B cell (primary cell): ENCODE measurements at regions not wholly inside any gene's neighbourhood (a gene's known extent, or its start where the extent isn't known, plus 50 kb on each side); places are given as distances from the start of the nearest gene placed in this dataset.

Experiments
- ATAC-seq: fragments of 200-7000 bp; cut with Tn5 transposase; one replicate; pipeline ENCODE4 v1.10.0; 2021; ENCODE audit warnings: low read depth, mild to moderate bottlenecking, moderate number of reproducible peaks, moderate library complexity
- CTCF ChIA-PET: fragments of 350-600 bp; sonication (Branson Sonifier 250); formaldehyde crosslinking; loops from one replicate; lab custom pipeline; 2021; ENCODE audit warnings: antibody characterized with exemption, inconsistent platforms; lab: Charles Lee
- POLR2A ChIA-PET: fragments of 350-600 bp; sonication (Branson Sonifier 250); formaldehyde crosslinking; loops from one replicate; lab custom pipeline; 2021; ENCODE audit warnings: antibody characterized with exemption; lab: Charles Lee
- DNase-seq: peaks from one replicate; pipeline ENCODE4 v3.0.0; 2013
- H2AFZ ChIP-seq: 2 replicates; pipeline ENCODE4 v1.6.1; 2012; ENCODE audit warnings: mild to moderate bottlenecking, low read depth, low read length; ENCODE audit not compliant: insufficient read depth, poor library complexity, severe bottlenecking
- H3K27ac ChIP-seq, 2 donors: 1 replicate in 1 of 2; 2 replicates in 1 of 2; pipeline ENCODE4 v1.5.1; 2012 to 2013; ENCODE audit warnings: low read length in 2 of 2, mild to moderate bottlenecking in 2 of 2, moderate library complexity in 1 of 2
- H3K27me3 ChIP-seq, 4 experiments: fragments of 200-600 bp in 1 of 4; sonication (generic) in 1 of 4; replicated peaks in 1 of 4; 1 replicate in 2 of 4; 2 replicates in 2 of 4; pipeline versions ENCODE4 v1.6.1 to v1.7.0; 2013 to 2016; ENCODE audit warnings: low read length in 3 of 4, mild to moderate bottlenecking in 2 of 4, mixed read lengths in 1 of 4, moderate library complexity in 1 of 4; ENCODE audit not compliant: insufficient read depth in 4 of 4, control insufficient read depth in 3 of 4; ENCODE audit errors: control extremely low read depth in 1 of 4
- H3K36me3 ChIP-seq, 2 experiments: replicated peaks in 1 of 2; 1 replicate in 1 of 2; 2 replicates in 1 of 2; pipeline versions ENCODE4 v1.6.1 to v1.7.1; 2013; ENCODE audit warnings: low read length in 1 of 2; ENCODE audit not compliant: insufficient read depth in 2 of 2, control insufficient read depth in 1 of 2; ENCODE audit errors: control extremely low read depth in 1 of 2, extremely low read depth in 1 of 2
- H3K4me1 ChIP-seq, 2 donors: fragments of 200-600 bp in 1 of 2; sonication (generic) in 1 of 2; 1 replicate in 1 of 2; 2 replicates in 1 of 2; pipeline versions ENCODE4 v1.5.1 to v1.6.1; 2013 to 2017; ENCODE audit warnings: low read length in 2 of 2; ENCODE audit not compliant: control insufficient read depth in 2 of 2, insufficient read depth in 2 of 2
- H3K4me2 ChIP-seq: replicated peaks from 2 replicates; pipeline ENCODE3; 2012; ENCODE audit warnings: mild to moderate bottlenecking, low read depth, low read length; ENCODE audit not compliant: poor library complexity, severe bottlenecking
- H3K4me3 ChIP-seq, 5 experiments: fragments of 200-600 bp in 1 of 5; sonication (generic) in 1 of 5; 1 replicate in 3 of 5; 2 replicates in 2 of 5; pipeline versions ENCODE4 v1.5.1 to v1.7.0; 2011 to 2016; ENCODE audit warnings: low read length in 4 of 5, mild to moderate bottlenecking in 4 of 5, low read depth in 2 of 5, control low read depth in 1 of 5, moderate library complexity in 1 of 5; ENCODE audit not compliant: insufficient read depth in 1 of 5; ENCODE audit errors: control extremely low read depth in 1 of 5, extremely low read depth in 1 of 5
- H3K79me2 ChIP-seq: fragments of 200-600 bp; sonication (generic); one replicate; pipeline ENCODE4 v1.6.0; 2016; ENCODE audit warnings: low read length; ENCODE audit not compliant: control insufficient read depth, insufficient read depth
- H3K9ac ChIP-seq: fragments of 200-600 bp; sonication (generic); 2 replicates; pipeline ENCODE4 v1.6.1; 2017; ENCODE audit warnings: mild to moderate bottlenecking, low read length, moderate library complexity
- H3K9me3 ChIP-seq, 3 donors: one replicate each; pipeline versions ENCODE4 v1.6.1 to v1.7.1; 2013; ENCODE audit warnings: low read length in 2 of 3; ENCODE audit not compliant: control insufficient read depth in 2 of 3, insufficient read depth in 1 of 3; ENCODE audit errors: control extremely low read depth in 1 of 3
- H4K20me1 ChIP-seq: 2 replicates; pipeline ENCODE4 v1.6.0; 2012; ENCODE audit warnings: mild to moderate bottlenecking, low read length; ENCODE audit not compliant: insufficient read depth, control insufficient read depth, poor library complexity, severe bottlenecking
- H3K27ac Mint-ChIP-seq: one replicate; pipeline ENCODE4 v1.8.0; 2021; ENCODE audit warnings: mixed read lengths
- H3K27me3 Mint-ChIP-seq: one replicate; pipeline ENCODE4 v1.8.0; 2021; ENCODE audit warnings: mixed read lengths
- H3K4me1 Mint-ChIP-seq: one replicate; pipeline ENCODE4 v1.8.0; 2021; ENCODE audit warnings: mixed read lengths
- H3K4me3 Mint-ChIP-seq: one replicate; pipeline ENCODE4 v1.8.0; 2021; ENCODE audit warnings: mixed read lengths
- H3K9me3 Mint-ChIP-seq: one replicate; pipeline ENCODE4 v1.8.0; 2022; ENCODE audit warnings: mixed read lengths; ENCODE audit not compliant: insufficient read depth
- EZH2 ChIP-seq: IDR thresholded peaks from 2 replicates; pipeline ENCODE4 v1.6.1; 2012; ENCODE audit warnings: borderline replicate concordance, low read depth, mild to moderate bottlenecking, moderate library complexity, low read length; ENCODE audit not compliant: insufficient read depth, poor library complexity, severe bottlenecking
- WGBS: methylation state at CpG from one replicate; pipeline ENCODE4 v1.1.5; 2013; ENCODE audit warnings: missing lambda C conversion rate; ENCODE audit not compliant: insufficient coverage; 5-methylcytosine and 5-hydroxymethylcytosine counted together
- intact Hi-C: fragments of 100-400 bp; cut with micrococcal nuclease; formaldehyde crosslinking; loops from one replicate; pipeline ENCODE4 v1.10.0; 2022
- TF ChIP-seq, protein P1 (sequence below): fragments of 200-600 bp; IDR thresholded peaks from one replicate; pipeline ENCODE4 v1.8.0; 2022; ENCODE audit warnings: antibody characterized with exemption, mild to moderate bottlenecking

GRCh38 chr12:130090542-130090941 is 71.7 kb upstream of the FZD10 start:
- no peaks in the 10 kb centered on the region for H3K4me1 ChIP-seq
- no peak overlapping the region for H3K4me3 Mint-ChIP-seq
- no peaks in the 10 kb centered on the region for H3K4me1 Mint-ChIP-seq
- DNase-seq (no peak), ATAC-seq (no peak)
- no peak overlapping the region for H3K9ac ChIP-seq
- no peak overlapping the region for H3K27ac ChIP-seq
- peaks cover 0 to 26% (median 0%) of the 10 kb centered on the region in 3 donors for H3K9me3 ChIP-seq
- no peaks in the 10 kb centered on the region for H3K27me3 ChIP-seq
- intact Hi-C loops: no loop called here
- no peak for TF ChIP-seq EZH2
- TF ChIP-seq, protein P1, sequence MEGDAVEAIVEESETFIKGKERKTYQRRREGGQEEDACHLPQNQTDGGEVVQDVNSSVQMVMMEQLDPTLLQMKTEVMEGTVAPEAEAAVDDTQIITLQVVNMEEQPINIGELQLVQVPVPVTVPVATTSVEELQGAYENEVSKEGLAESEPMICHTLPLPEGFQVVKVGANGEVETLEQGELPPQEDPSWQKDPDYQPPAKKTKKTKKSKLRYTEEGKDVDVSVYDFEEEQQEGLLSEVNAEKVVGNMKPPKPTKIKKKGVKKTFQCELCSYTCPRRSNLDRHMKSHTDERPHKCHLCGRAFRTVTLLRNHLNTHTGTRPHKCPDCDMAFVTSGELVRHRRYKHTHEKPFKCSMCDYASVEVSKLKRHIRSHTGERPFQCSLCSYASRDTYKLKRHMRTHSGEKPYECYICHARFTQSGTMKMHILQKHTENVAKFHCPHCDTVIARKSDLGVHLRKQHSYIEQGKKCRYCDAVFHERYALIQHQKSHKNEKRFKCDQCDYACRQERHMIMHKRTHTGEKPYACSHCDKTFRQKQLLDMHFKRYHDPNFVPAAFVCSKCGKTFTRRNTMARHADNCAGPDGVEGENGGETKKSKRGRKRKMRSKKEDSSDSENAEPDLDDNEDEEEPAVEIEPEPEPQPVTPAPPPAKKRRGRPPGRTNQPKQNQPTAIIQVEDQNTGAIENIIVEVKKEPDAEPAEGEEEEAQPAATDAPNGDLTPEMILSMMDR: no peak
- no peak overlapping the region for H2AFZ ChIP-seq
- H3K4me3 ChIP-seq: no peak overlapping the region
- H3K36me3 ChIP-seq: no peaks in the 10 kb centered on the region
- 100% methylated on average over 2 of the region's 2 CpGs for WGBS
- no peak overlapping the region for H3K4me2 ChIP-seq
- H3K9me3 Mint-ChIP-seq: peaks cover 2% of the 10 kb centered on the region
- H4K20me1 ChIP-seq: no peaks in the 10 kb centered on the region
- H3K27ac Mint-ChIP-seq: no peak overlapping the region
- POLR2A ChIA-PET: no interaction called here
- H3K79me2 ChIP-seq: no peaks in the 10 kb centered on the region
- CTCF ChIA-PET: no interaction called here
- peaks cover 9% of the 10 kb centered on the region for H3K27me3 Mint-ChIP-seq

GRCh38 chr12:130093380-130093779 is 68.9 kb upstream of the FZD10 start:
- Mint-ChIP-seq H3K9me3 (peaks cover 2% of the 10 kb centered on the region), H3K27ac (no peak overlapping the region), H3K4me1 (no peaks in the 10 kb centered on the region), H3K27me3 (no peaks in the 10 kb centered on the region), H3K4me3 (no peak overlapping the region)
- no peaks in the 10 kb centered on the region for H3K36me3 ChIP-seq
- H3K79me2 ChIP-seq: no peaks in the 10 kb centered on the region
- WGBS: 78% methylated on average over 5 of the region's 8 CpGs
- no peaks in the 10 kb centered on the region for H3K4me1 ChIP-seq
- H3K27ac ChIP-seq: no peak overlapping the region
- no peak overlapping the region for H3K4me2 ChIP-seq
- ATAC-seq (no peak), DNase-seq (no peak)
- intact Hi-C loops: no loop called here
- H3K9me3 ChIP-seq: peaks cover 0 to 24% (median 0%) of the 10 kb centered on the region in 3 donors
- H3K27me3 ChIP-seq: no peaks in the 10 kb centered on the region
- CTCF ChIA-PET: no interaction called here
- no peak overlapping the region for H2AFZ ChIP-seq
- H3K4me3 ChIP-seq: no peak overlapping the region
- H4K20me1 ChIP-seq: no peaks in the 10 kb centered on the region
- TF ChIP-seq, protein P1: no peak
- TF ChIP-seq EZH2: no peak
- no peak overlapping the region for H3K9ac ChIP-seq
- POLR2A ChIA-PET: no interaction called here
